IMR-90 (cell line): ENCODE measurements at regions not wholly inside any gene's neighbourhood (a gene's known extent, or its start where the extent isn't known, plus 50 kb on each side); places are given as distances from the start of the nearest gene placed in this dataset.

Experiments used
- BHLHE40 ChIP-seq: fragments of 150-350 bp; IDR thresholded peaks from 2 replicates; pipeline ENCODE4 v1.6.1; 2016; ENCODE audit warnings: mild to moderate bottlenecking, low read depth, low read length
- CEBPB ChIP-seq: IDR thresholded peaks from 2 replicates; pipeline ENCODE4 v1.6.1; 2012; ENCODE audit warnings: low read depth, low read length, improper control_type of control experiment
- CHD1 ChIP-seq: IDR thresholded peaks from 2 replicates; pipeline ENCODE4 v1.6.1; 2012; ENCODE audit warnings: low read depth, low read length, improper control_type of control experiment
- MXI1 ChIP-seq: IDR thresholded peaks from 2 replicates; pipeline ENCODE4 v1.6.1; 2012; ENCODE audit warnings: low read depth, mild to moderate bottlenecking, low read length, moderate library complexity, borderline replicate concordance
- NFE2L2 ChIP-seq: fragments of 150-350 bp; IDR thresholded peaks from 2 replicates; pipeline ENCODE4 v1.6.1; 2016; ENCODE audit warnings: low read depth, mild to moderate bottlenecking, low read length
- POLR2A ChIP-seq: IDR thresholded peaks from 2 replicates; pipeline ENCODE4 v1.6.1; 2012; ENCODE audit warnings: mild to moderate bottlenecking, low read depth, low read length
- RCOR1 ChIP-seq: IDR thresholded peaks from 2 replicates; pipeline ENCODE4 v1.6.1; 2012; ENCODE audit warnings: mild to moderate bottlenecking, low read length, improper control_type of control experiment; ENCODE audit not compliant: insufficient replicate concordance
- RFX5 ChIP-seq: IDR thresholded peaks from 2 replicates; pipeline ENCODE4 v1.8.0; 2012; ENCODE audit warnings: low read depth, mild to moderate bottlenecking, low read length, moderate library complexity
- SMC3 ChIP-seq: fragments of 150-350 bp; IDR thresholded peaks from 2 replicates; pipeline ENCODE4 v1.6.1; 2016; ENCODE audit warnings: low read depth, mild to moderate bottlenecking, antibody characterized with exemption, low read length, moderate library complexity
- TF ChIP-seq, protein P1 (sequence below): conservative IDR thresholded peaks from 2 replicates; pipeline ENCODE4 v1.5.1; 2012; ENCODE audit warnings: mild to moderate bottlenecking, low read depth, low read length, improper control_type of control experiment
- TF ChIP-seq, protein P2 (sequence below): fragments of 150-350 bp; IDR thresholded peaks from 2 replicates; pipeline ENCODE4 v1.6.1; 2016; ENCODE audit warnings: low read depth, mild to moderate bottlenecking, low read length, moderate library complexity, borderline replicate concordance
- TF ChIP-seq, protein P3 (sequence below): fragments of 150-350 bp; IDR thresholded peaks from 2 replicates; pipeline ENCODE4 v1.6.1; 2017; ENCODE audit warnings: mild to moderate bottlenecking, antibody characterized with exemption, low read length, low read depth

DNA sequence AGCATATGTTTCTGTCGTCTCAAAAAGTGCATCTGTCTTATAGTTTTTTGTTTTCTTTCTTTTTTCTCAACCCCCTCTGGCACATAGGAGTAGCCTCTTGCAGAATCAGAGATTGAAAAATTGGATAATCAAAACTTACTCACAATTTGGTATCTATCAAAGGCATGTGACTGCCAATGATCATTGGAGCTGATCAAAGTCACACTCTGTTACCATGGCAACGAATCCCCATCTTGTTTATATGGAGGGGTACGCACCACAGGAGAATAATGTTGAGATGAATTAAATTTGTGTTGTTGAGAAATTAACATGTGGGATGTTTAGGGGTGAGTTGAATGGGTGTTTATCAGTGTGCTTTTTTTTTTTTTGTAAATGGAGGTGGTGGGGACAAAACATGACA, 458.3 kb upstream of the FANCL start:
- TF ChIP-seq, protein P1, sequence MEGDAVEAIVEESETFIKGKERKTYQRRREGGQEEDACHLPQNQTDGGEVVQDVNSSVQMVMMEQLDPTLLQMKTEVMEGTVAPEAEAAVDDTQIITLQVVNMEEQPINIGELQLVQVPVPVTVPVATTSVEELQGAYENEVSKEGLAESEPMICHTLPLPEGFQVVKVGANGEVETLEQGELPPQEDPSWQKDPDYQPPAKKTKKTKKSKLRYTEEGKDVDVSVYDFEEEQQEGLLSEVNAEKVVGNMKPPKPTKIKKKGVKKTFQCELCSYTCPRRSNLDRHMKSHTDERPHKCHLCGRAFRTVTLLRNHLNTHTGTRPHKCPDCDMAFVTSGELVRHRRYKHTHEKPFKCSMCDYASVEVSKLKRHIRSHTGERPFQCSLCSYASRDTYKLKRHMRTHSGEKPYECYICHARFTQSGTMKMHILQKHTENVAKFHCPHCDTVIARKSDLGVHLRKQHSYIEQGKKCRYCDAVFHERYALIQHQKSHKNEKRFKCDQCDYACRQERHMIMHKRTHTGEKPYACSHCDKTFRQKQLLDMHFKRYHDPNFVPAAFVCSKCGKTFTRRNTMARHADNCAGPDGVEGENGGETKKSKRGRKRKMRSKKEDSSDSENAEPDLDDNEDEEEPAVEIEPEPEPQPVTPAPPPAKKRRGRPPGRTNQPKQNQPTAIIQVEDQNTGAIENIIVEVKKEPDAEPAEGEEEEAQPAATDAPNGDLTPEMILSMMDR: no peak
- no peak for TF ChIP-seq POLR2A
- no peak for TF ChIP-seq NFE2L2
- TF ChIP-seq CEBPB: no peak
- TF ChIP-seq, protein P2, sequence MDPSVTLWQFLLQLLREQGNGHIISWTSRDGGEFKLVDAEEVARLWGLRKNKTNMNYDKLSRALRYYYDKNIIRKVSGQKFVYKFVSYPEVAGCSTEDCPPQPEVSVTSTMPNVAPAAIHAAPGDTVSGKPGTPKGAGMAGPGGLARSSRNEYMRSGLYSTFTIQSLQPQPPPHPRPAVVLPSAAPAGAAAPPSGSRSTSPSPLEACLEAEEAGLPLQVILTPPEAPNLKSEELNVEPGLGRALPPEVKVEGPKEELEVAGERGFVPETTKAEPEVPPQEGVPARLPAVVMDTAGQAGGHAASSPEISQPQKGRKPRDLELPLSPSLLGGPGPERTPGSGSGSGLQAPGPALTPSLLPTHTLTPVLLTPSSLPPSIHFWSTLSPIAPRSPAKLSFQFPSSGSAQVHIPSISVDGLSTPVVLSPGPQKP: no peak
- no peak for TF ChIP-seq RCOR1
- no peak for TF ChIP-seq RFX5
- no peak for TF ChIP-seq MXI1
- no peak for TF ChIP-seq SMC3
- TF ChIP-seq, protein P3, sequence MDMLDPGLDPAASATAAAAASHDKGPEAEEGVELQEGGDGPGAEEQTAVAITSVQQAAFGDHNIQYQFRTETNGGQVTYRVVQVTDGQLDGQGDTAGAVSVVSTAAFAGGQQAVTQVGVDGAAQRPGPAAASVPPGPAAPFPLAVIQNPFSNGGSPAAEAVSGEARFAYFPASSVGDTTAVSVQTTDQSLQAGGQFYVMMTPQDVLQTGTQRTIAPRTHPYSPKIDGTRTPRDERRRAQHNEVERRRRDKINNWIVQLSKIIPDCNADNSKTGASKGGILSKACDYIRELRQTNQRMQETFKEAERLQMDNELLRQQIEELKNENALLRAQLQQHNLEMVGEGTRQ: no peak
- no peak for TF ChIP-seq BHLHE40
- TF ChIP-seq CHD1: no peak
